Chondrocyte (in vitro differentiated cells): ENCODE measurements at regions not wholly inside any gene's neighbourhood (a gene's known extent, or its start where the extent isn't known, plus 50 kb on each side); places are given as distances from the start of the nearest gene placed in this dataset.
A peak's percentile ranks its signal among the peaks of the same experiment; 100 is the strongest.

Experiments
- DNase-seq: peaks from one replicate; pipeline ENCODE4 v3.0.0; 2021; ENCODE audit warnings: mixed read lengths, low spot score
- H3K27ac Mint-ChIP-seq: one replicate; pipeline ENCODE4 v1.8.0; 2021; ENCODE audit warnings: mild to moderate bottlenecking, moderate library complexity, mixed read lengths; ENCODE audit not compliant: unreplicated experiment
- H3K27me3 Mint-ChIP-seq: 2 replicates; pipeline ENCODE4 v1.8.0; 2021; ENCODE audit warnings: low read depth, mixed read lengths
- H3K36me3 Mint-ChIP-seq: 2 replicates; pipeline ENCODE4 v1.8.0; 2021; ENCODE audit warnings: low read depth, mixed read lengths
- H3K4me1 Mint-ChIP-seq: 2 replicates; pipeline ENCODE4 v1.8.0; 2021; ENCODE audit warnings: low read depth, mild to moderate bottlenecking, mixed read lengths
- H3K4me3 Mint-ChIP-seq: one replicate; pipeline ENCODE4 v1.8.0; 2021; ENCODE audit warnings: mild to moderate bottlenecking, moderate library complexity, mixed read lengths; ENCODE audit not compliant: unreplicated experiment
- H3K9me3 Mint-ChIP-seq: 2 replicates; pipeline ENCODE4 v1.8.0; 2021; ENCODE audit warnings: low read depth, mixed read lengths
- CTCF ChIP-seq: fragments of 200-600 bp; sonication (generic); IDR thresholded peaks from 2 replicates; pipeline ENCODE4 v1.5.0; 2021; ENCODE audit warnings: antibody characterized with exemption, mild to moderate bottlenecking, moderate library complexity

- no peak for TF ChIP-seq CTCF
- DNase-seq = no peak
- no peaks in the 10 kb centered on the region for H3K27me3 Mint-ChIP-seq
- H3K27ac Mint-ChIP-seq = no peak overlapping the region
- H3K36me3 Mint-ChIP-seq = no peaks in the 10 kb centered on the region
- peaks cover 27% of the 10 kb centered on the region for H3K4me1 Mint-ChIP-seq
- no peak overlapping the region for H3K4me3 Mint-ChIP-seq
- peaks cover 12% of the 10 kb centered on the region for H3K9me3 Mint-ChIP-seq
Measured at GRCh38 chr12:90038289-90038688, 329.7 kb upstream of the ATP2B1 start.

GRCh38 chr12:90037740-90038139, 329.1 kb upstream of the ATP2B1 start:
- Mint-ChIP-seq H3K27ac (peak overlapping the region; percentile 39), H3K4me1 (peaks cover 22% of the 10 kb centered on the region), H3K36me3 (no peaks in the 10 kb centered on the region), H3K27me3 (no peaks in the 10 kb centered on the region), H3K4me3 (no peak overlapping the region), H3K9me3 (peaks cover 12% of the 10 kb centered on the region)
- no peak for TF ChIP-seq CTCF
- DNase-seq = no peak

GRCh38 chr12:90036637-90037036, 328.0 kb upstream of the ATP2B1 start:
- H3K36me3 Mint-ChIP-seq = no peaks in the 10 kb centered on the region
- no peak for DNase-seq
- peaks cover 20% of the 10 kb centered on the region for H3K4me1 Mint-ChIP-seq
- H3K27ac Mint-ChIP-seq = no peak overlapping the region
- no peaks in the 10 kb centered on the region for H3K27me3 Mint-ChIP-seq
- no peak overlapping the region for H3K4me3 Mint-ChIP-seq
- TF ChIP-seq CTCF = no peak
- H3K9me3 Mint-ChIP-seq = peaks cover 12% of the 10 kb centered on the region

GRCh38 chr12:90030726-90031125, 322.1 kb upstream of the ATP2B1 start:
- no peak overlapping the region for H3K27ac Mint-ChIP-seq
- no peaks in the 10 kb centered on the region for H3K36me3 Mint-ChIP-seq
- DNase-seq = no peak
- H3K4me3 Mint-ChIP-seq = no peak overlapping the region
- peaks cover 4% of the 10 kb centered on the region for H3K9me3 Mint-ChIP-seq
- no peak for TF ChIP-seq CTCF
- no peaks in the 10 kb centered on the region for H3K27me3 Mint-ChIP-seq
- peaks cover 11% of the 10 kb centered on the region for H3K4me1 Mint-ChIP-seq

GRCh38 chr12:90029317-90029716, 320.7 kb upstream of the ATP2B1 start:
- no peaks in the 10 kb centered on the region for H3K27me3 Mint-ChIP-seq
- no peak for DNase-seq
- no peaks in the 10 kb centered on the region for H3K36me3 Mint-ChIP-seq
- peaks cover 19% of the 10 kb centered on the region for H3K4me1 Mint-ChIP-seq
- H3K27ac Mint-ChIP-seq = no peak overlapping the region
- TF ChIP-seq CTCF = no peak
- H3K9me3 Mint-ChIP-seq = peaks cover 2% of the 10 kb centered on the region
- H3K4me3 Mint-ChIP-seq = no peak overlapping the region
